Psoas muscle (tissue), 7 donors: ENCODE measurements at regions not wholly inside any gene's neighbourhood (a gene's known extent, or its start where the extent isn't known, plus 50 kb on each side); places are given as distances from the start of the nearest gene placed in this dataset.

Experiments used
- ATAC-seq, 4 donors: fragments of 200-7000 bp; cut with Tn5 transposase; one replicate each; pipeline ENCODE4 v1.9.1; 2020; ENCODE audit warnings: moderate library complexity in 3 of 4, mild to moderate bottlenecking in 2 of 4
- DNase-seq, 2 donors: peaks; one replicate each; pipeline ENCODE4 v3.0.0-alpha.2; 2020
- H3K27ac ChIP-seq: fragments of 200-600 bp; one replicate; pipeline ENCODE4 v1.8.0; 2022
- H3K27me3 ChIP-seq, 3 donors: fragments of 200-600 bp in 1 of 3; one replicate each; pipeline versions ENCODE4 v1.6.1 to v1.8.0; 2013 to 2022; ENCODE audit warnings: low read length in 2 of 3, mild to moderate bottlenecking in 2 of 3, moderate library complexity in 1 of 3; ENCODE audit not compliant: insufficient read depth in 3 of 3
- H3K36me3 ChIP-seq, 2 donors: fragments of 200-600 bp in 1 of 2; one replicate each; pipeline versions ENCODE4 v1.6.1 to v1.8.0; 2013 to 2022; ENCODE audit warnings: low read depth in 1 of 2, mild to moderate bottlenecking in 1 of 2, moderate library complexity in 1 of 2; ENCODE audit not compliant: insufficient read depth in 1 of 2
- H3K4me1 ChIP-seq: fragments of 200-600 bp; one replicate; pipeline ENCODE4 v1.8.0; 2022
- H3K4me3 ChIP-seq: fragments of 200-600 bp; one replicate; pipeline ENCODE4 v1.8.0; 2022; ENCODE audit warnings: mild to moderate bottlenecking
- H3K9me3 ChIP-seq: fragments of 200-600 bp; one replicate; pipeline ENCODE4 v1.8.0; 2022
- WGBS, 3 donors: extraction: QIAGEN DNeasy Blood & Tissue Kit; methylation state at CpG; one replicate each; pipeline versions ENCODE4 v1.1.6 to v1.1.7; 2013; 5-methylcytosine and 5-hydroxymethylcytosine counted together
- intact Hi-C, 2 donors: fragments of 100-400 bp; cut with DNase I; formaldehyde crosslinking; loops; one replicate each; pipeline versions ENCODE4 v1.11.0 to v1.14.2; 2022
- TF ChIP-seq, protein P1 (sequence below): fragments of 200-600 bp; IDR thresholded peaks from one replicate; pipeline ENCODE4 v1.8.0; 2022; ENCODE audit warnings: antibody characterized with exemption
- donor health status: healthy with polysubstance abuse.
- donor health status: DM: no; HTN: no; CAD: no; lungs with moderate emphysema.
- donor health status: Bipolar disorder and iron deficiency.
- donor health status: healthy.
- donor health status: DM: yes; HTN: yes; CAD: no.
- donor health status: DM: no; HTN: no; CAD: no.
- donor health status: DM: yes; HTN: yes; CAD: no.

DNA sequence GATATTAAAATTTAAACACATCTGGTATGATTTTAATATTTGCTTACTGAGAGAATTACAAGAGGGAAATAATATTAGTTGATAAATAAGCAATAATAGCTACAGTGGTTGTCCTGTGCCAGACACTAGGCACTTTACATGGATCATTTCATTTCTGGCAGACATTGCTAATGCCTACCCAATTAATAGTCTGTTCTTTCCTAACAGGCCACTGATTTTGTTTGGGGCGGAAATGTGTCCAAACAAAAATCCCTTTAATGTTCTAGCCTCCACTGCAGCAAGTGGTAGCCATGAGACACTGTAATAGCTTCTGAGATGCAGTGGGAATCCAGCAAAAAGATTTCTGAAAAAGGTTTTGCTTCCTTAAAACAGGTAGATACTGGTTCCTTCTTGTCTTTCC, 527.4 kb downstream of the CSNK1G3 start:
- Histone ChIP-seq H3K9me3 (no peaks in the 10 kb centered on the region), H3K27ac (no peak overlapping the region), H3K27me3 (no peaks in the 10 kb centered on the region), H3K36me3 (no peaks in the 10 kb centered on the region), H3K4me3 (no peak overlapping the region), H3K4me1 (peaks cover 8% of the 10 kb centered on the region)
- DNase-seq (no peak), ATAC-seq (no peak)
- TF ChIP-seq, protein P1, sequence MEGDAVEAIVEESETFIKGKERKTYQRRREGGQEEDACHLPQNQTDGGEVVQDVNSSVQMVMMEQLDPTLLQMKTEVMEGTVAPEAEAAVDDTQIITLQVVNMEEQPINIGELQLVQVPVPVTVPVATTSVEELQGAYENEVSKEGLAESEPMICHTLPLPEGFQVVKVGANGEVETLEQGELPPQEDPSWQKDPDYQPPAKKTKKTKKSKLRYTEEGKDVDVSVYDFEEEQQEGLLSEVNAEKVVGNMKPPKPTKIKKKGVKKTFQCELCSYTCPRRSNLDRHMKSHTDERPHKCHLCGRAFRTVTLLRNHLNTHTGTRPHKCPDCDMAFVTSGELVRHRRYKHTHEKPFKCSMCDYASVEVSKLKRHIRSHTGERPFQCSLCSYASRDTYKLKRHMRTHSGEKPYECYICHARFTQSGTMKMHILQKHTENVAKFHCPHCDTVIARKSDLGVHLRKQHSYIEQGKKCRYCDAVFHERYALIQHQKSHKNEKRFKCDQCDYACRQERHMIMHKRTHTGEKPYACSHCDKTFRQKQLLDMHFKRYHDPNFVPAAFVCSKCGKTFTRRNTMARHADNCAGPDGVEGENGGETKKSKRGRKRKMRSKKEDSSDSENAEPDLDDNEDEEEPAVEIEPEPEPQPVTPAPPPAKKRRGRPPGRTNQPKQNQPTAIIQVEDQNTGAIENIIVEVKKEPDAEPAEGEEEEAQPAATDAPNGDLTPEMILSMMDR: no peak
- 87 to 94% (median 91%) methylated on average over 1 of the region's 1 CpG for WGBS, 3 donors
- intact Hi-C loops: no loop called here

DNA sequence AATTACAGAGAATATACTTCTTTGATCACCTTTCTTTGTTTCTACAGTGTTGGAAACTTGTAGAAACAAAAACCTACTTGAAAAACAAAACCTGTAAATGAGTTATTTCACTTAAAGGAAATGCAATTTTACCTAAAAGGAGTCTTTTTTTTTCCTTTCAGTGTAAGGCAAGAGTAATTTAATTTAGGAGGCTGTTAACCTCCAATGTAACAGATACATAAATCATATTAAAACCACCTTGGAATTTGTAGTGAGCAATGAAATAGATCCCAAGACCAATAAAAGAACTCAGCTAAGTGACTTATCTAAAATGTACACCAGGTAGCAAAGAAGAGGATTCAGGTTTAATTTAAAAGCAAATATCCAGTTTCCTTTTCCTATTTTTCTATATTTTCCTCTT, 524.8 kb downstream of the CSNK1G3 start:
- ATAC-seq: no peak
- Histone ChIP-seq H3K4me3 (no peak overlapping the region), H3K9me3 (no peaks in the 10 kb centered on the region), H3K27me3 (no peaks in the 10 kb centered on the region), H3K36me3 (no peaks in the 10 kb centered on the region), H3K4me1 (peaks cover 8% of the 10 kb centered on the region), H3K27ac (no peak overlapping the region)
- DNase-seq: no peak
- intact Hi-C loops: no loop called here
- TF ChIP-seq, protein P1: no peak

GRCh38 chr5:124034963-124035362, 523.0 kb downstream of the CSNK1G3 start:
- Histone ChIP-seq H3K4me1 (no peaks in the 10 kb centered on the region), H3K27ac (no peak overlapping the region), H3K4me3 (no peak overlapping the region), H3K27me3 (no peaks in the 10 kb centered on the region), H3K9me3 (no peaks in the 10 kb centered on the region), H3K36me3 (no peaks in the 10 kb centered on the region)
- TF ChIP-seq, protein P1: no peak
- no peak for DNase-seq
- intact Hi-C loops: no loop called here
- WGBS, 3 donors: 88 to 93% (median 91%) methylated on average over 6 of the region's 6 CpGs
- ATAC-seq: no peak

DNA sequence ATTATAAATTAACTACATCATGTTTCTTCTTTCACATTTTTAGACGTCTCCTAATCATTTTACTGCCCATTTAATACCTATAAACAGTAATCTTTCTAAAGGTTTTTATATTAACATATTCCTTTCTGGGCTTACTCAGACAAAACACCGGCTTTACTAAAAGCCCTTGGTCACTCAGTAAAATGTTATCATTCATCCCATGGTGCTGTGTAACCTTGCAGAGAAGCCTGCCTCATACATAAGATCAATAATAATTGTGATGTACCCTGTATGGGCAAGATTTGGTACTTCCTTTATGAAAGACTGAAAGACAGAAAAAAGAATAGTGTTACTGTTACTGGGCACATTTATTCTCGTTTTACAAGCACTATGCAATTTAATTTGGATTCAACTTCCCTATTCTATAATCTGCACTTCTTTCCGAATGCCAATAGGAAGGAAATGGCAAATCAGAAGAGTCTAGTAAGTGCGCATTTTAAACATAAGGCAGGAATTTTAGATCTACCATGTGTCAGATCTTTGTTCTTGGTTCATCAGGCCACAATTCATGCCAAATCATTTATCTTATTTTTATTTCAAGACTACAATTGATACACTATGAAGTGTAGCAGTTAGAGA, 522.2 kb downstream of the CSNK1G3 start:
- no peak for DNase-seq

More for the DNA sequence above, 522.2 kb downstream of the CSNK1G3 start:
- no peaks in the 10 kb centered on the region for H3K36me3 ChIP-seq
- ATAC-seq: no peak
- TF ChIP-seq, protein P1: no peak
- no peak overlapping the region for H3K27ac ChIP-seq
- WGBS, 3 donors: 71 to 74% (median 72%) methylated on average over 5 of the region's 5 CpGs
- H3K27me3 ChIP-seq: no peaks in the 10 kb centered on the region
- H3K4me1 ChIP-seq: no peaks in the 10 kb centered on the region
- intact Hi-C loops: no loop called here
- no peak overlapping the region for H3K4me3 ChIP-seq
- no peaks in the 10 kb centered on the region for H3K9me3 ChIP-seq
